ENCODE measurements at regions not wholly inside any gene's neighbourhood (a gene's known extent, or its start where the extent isn't known, plus 50 kb on each side); places are given as distances from the start of the nearest gene placed in this dataset.

- POLR2A ChIA-PET: no interaction called here
- intact Hi-C loops (cut with micrococcal nuclease; ENCODE audit: unreplicated experiment): no loop called here
- CTCF ChIA-PET: no interaction called here
- no peaks in the 10 kb centered on the region for H3K4me1 ChIP-seq (ENCODE audit: control insufficient read depth, insufficient read depth, low read length)
- H3K36me3 ChIP-seq (ENCODE audit: control insufficient read depth, insufficient read depth, low read length): no peaks in the 10 kb centered on the region
- no peak overlapping the region for H3K4me3 ChIP-seq (ENCODE audit: low read depth in 2 of 2, low read length in 2 of 2)
- no peaks in the 10 kb centered on the region; the same call in 1 of the 2 replicates for H3K9me3 ChIP-seq (ENCODE audit: control insufficient read depth, insufficient read depth, low read depth, low read length)
- no TSS peak for BruUV-seq (replicated peaks)
- H3K27me3 ChIP-seq (ENCODE audit: control insufficient read depth, insufficient read depth, low read length): no peaks in the 10 kb centered on the region; the same call in 1 of the 2 replicates
- TF ChIP-seq POLR2AphosphoS5 (IDR thresholded peaks at IDR 0.05; ENCODE audit: low read depth, low read length): no peak
- TF ChIP-seq REST (IDR thresholded peaks at IDR 0.05; ENCODE audit: insufficient read depth in 1 of 2, low read depth in 2 of 2, low read length in 1 of 2): no peak
- no peak for TF ChIP-seq CTCF (IDR thresholded peaks at IDR 0.05)
- TF ChIP-seq TCF7L2 (IDR thresholded peaks at IDR 0.05; ENCODE audit: low read depth, low read length): no peak
- TF ChIP-seq SIN3A (IDR thresholded peaks at IDR 0.05; ENCODE audit: borderline replicate concordance, insufficient read depth, low read depth, low read length): no peak
- no peak overlapping the region for H3K27ac ChIP-seq (ENCODE audit: low read length)
- DNase-seq (ENCODE audit: low read depth, low spot score) (no peak), ATAC-seq (no peak)
- in situ Hi-C loops (cut with HindIII; ENCODE audit: low pct_unique_long_range_greater_than_20kb, low sequenced_read_pairs): no loop called here
Observed at GRCh38 chr11:115848080-115848479, 343.9 kb upstream of the CADM1 start.

GRCh38 chr11:115845872-115846271 is 341.7 kb upstream of the CADM1 start:
- BruUV-seq (replicated peaks): no TSS peak
- no peaks in the 10 kb centered on the region for H3K36me3 ChIP-seq (ENCODE audit: control insufficient read depth, insufficient read depth, low read length)
- DNase-seq (ENCODE audit: low read depth, low spot score) (no peak), ATAC-seq (no peak)
- in situ Hi-C loops (cut with HindIII; ENCODE audit: low pct_unique_long_range_greater_than_20kb, low sequenced_read_pairs): no loop called here
- H3K9me3 ChIP-seq (ENCODE audit: control insufficient read depth, insufficient read depth, low read depth, low read length): no peaks in the 10 kb centered on the region
- TF ChIP-seq POLR2AphosphoS5 (IDR thresholded peaks at IDR 0.05; ENCODE audit: low read depth, low read length): no peak
- TF ChIP-seq CTCF (IDR thresholded peaks at IDR 0.05): no peak
- TF ChIP-seq SIN3A (IDR thresholded peaks at IDR 0.05; ENCODE audit: borderline replicate concordance, insufficient read depth, low read depth, low read length): no peak
- no peak for TF ChIP-seq REST (IDR thresholded peaks at IDR 0.05; ENCODE audit: insufficient read depth in 1 of 2, low read depth in 2 of 2, low read length in 1 of 2)
- no peak for TF ChIP-seq TCF7L2 (IDR thresholded peaks at IDR 0.05; ENCODE audit: low read depth, low read length)
- no peak overlapping the region for H3K27ac ChIP-seq (ENCODE audit: low read length)
- H3K4me3 ChIP-seq (ENCODE audit: low read depth in 2 of 2, low read length in 2 of 2): no peak overlapping the region
- CTCF ChIA-PET: no interaction called here
- intact Hi-C loops (cut with micrococcal nuclease; ENCODE audit: unreplicated experiment): no loop called here
- no peaks in the 10 kb centered on the region; the same call in 1 of the 2 replicates for H3K27me3 ChIP-seq (ENCODE audit: control insufficient read depth, insufficient read depth, low read length)
- POLR2A ChIA-PET: no interaction called here
- no peaks in the 10 kb centered on the region for H3K4me1 ChIP-seq (ENCODE audit: control insufficient read depth, insufficient read depth, low read length)
